ENCODE measurements at regions not wholly inside any gene's neighbourhood (a gene's known extent, or its start where the extent isn't known, plus 50 kb on each side); places are given as distances from the start of the nearest gene placed in this dataset.

DNA sequence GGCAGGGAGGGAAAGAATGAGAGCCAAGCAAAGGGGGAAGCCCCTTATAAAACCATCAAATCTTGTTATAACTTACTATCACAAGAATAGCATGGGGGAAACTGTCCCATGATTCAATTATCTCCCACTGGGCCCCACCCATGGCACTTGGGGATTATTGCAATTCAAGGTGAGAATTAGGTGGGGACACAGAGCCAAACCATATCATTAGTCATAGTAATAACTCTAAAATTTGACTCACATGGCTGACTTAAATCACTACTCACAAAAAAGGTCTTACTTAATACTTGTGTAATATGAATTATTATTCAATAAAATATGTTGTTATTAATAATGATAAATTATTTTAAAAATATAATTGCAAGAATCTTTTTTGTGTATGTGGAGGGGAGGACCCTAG is 178.1 kb upstream of the TCF21 start:
- Histone ChIP-seq H3K27me3 (ENCODE audit: insufficient read depth, low read depth) (no peaks in the 10 kb centered on the region), H2AFZ (ENCODE audit: low read depth) (no peak overlapping the region), H3K79me2 (ENCODE audit: insufficient read depth, low read depth) (no peaks in the 10 kb centered on the region), H3K36me3 (ENCODE audit: insufficient read depth) (no peaks in the 10 kb centered on the region), H3K9ac (no peak overlapping the region), H3K4me2 (no peak overlapping the region), H3K4me1 (ENCODE audit: low read depth, poor library complexity, severe bottlenecking) (peaks cover 44% of the 10 kb centered on the region), H3K4me3 (IDR thresholded peaks at IDR 0.05; ENCODE audit: insufficient read depth, low read depth, low read length) (no peak overlapping the region), H3K27ac (no peak overlapping the region), H4K20me1 (ENCODE audit: insufficient read depth) (no peaks in the 10 kb centered on the region)
- TF ChIP-seq, protein P1, sequence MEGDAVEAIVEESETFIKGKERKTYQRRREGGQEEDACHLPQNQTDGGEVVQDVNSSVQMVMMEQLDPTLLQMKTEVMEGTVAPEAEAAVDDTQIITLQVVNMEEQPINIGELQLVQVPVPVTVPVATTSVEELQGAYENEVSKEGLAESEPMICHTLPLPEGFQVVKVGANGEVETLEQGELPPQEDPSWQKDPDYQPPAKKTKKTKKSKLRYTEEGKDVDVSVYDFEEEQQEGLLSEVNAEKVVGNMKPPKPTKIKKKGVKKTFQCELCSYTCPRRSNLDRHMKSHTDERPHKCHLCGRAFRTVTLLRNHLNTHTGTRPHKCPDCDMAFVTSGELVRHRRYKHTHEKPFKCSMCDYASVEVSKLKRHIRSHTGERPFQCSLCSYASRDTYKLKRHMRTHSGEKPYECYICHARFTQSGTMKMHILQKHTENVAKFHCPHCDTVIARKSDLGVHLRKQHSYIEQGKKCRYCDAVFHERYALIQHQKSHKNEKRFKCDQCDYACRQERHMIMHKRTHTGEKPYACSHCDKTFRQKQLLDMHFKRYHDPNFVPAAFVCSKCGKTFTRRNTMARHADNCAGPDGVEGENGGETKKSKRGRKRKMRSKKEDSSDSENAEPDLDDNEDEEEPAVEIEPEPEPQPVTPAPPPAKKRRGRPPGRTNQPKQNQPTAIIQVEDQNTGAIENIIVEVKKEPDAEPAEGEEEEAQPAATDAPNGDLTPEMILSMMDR (conservative IDR thresholded peaks at IDR 0.05; ENCODE audit: low read depth, low read length) = no peak

DNA sequence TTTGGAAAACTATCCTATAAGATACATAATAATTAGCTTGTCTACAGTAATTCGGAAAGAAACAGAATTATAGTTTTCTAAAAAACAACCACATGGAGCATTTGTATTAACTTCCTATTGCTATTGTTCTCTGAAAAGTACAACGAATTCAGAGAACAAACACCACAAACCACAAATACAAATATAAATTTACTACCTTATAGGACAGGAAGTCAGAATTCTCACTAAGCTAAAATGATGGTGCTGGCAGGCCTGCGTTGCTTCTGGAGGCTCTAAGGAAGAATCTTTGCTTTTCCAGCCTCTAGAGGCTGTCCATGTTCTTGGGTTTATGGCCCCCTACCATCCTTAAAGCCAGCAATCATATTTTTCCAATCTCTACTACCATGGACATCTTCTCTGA is 173.6 kb upstream of the TCF21 start:
- Histone ChIP-seq H3K36me3 (ENCODE audit: insufficient read depth) (no peaks in the 10 kb centered on the region), H3K4me2 (no peak overlapping the region), H3K27me3 (ENCODE audit: insufficient read depth, low read depth) (no peaks in the 10 kb centered on the region), H3K79me2 (ENCODE audit: insufficient read depth, low read depth) (no peaks in the 10 kb centered on the region), H3K4me3 (IDR thresholded peaks at IDR 0.05; ENCODE audit: insufficient read depth, low read depth, low read length) (no peak overlapping the region), H2AFZ (ENCODE audit: low read depth) (no peak overlapping the region), H3K27ac (no peak overlapping the region), H3K9ac (no peak overlapping the region), H3K4me1 (ENCODE audit: low read depth, poor library complexity, severe bottlenecking) (peaks cover 39% of the 10 kb centered on the region), H4K20me1 (ENCODE audit: insufficient read depth) (no peaks in the 10 kb centered on the region)
- TF ChIP-seq, protein P1 (conservative IDR thresholded peaks at IDR 0.05; ENCODE audit: low read depth, low read length) = no peak

DNA sequence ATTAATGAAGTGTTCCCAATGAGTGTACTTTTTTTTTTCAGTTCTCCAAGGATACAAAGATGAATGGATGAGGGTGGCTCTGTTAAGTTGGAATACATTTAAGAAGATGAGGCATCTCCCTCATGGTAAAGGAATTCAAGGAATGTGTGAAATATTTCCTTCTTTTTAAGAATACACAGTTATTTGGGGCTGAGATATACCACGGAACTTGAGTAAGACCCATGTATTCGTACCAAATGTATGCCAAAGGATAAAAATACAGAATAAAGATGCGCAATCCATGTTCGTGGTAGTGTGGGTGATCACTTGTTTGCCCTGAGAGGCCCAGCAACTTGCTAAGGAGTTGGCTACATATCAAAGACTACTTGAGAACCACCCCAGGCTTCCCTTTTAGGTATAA is 164.2 kb upstream of the TCF21 start:
- Histone ChIP-seq H2AFZ (ENCODE audit: low read depth) (no peak overlapping the region), H3K4me3 (IDR thresholded peaks at IDR 0.05; ENCODE audit: insufficient read depth, low read depth, low read length) (no peak overlapping the region), H3K4me1 (ENCODE audit: low read depth, poor library complexity, severe bottlenecking) (peaks cover 13% of the 10 kb centered on the region), H3K36me3 (ENCODE audit: insufficient read depth) (no peaks in the 10 kb centered on the region), H3K27ac (no peak overlapping the region), H3K79me2 (ENCODE audit: insufficient read depth, low read depth) (no peaks in the 10 kb centered on the region), H3K9ac (no peak overlapping the region), H3K4me2 (no peak overlapping the region), H3K27me3 (ENCODE audit: insufficient read depth, low read depth) (no peaks in the 10 kb centered on the region), H4K20me1 (ENCODE audit: insufficient read depth) (no peaks in the 10 kb centered on the region)
- TF ChIP-seq, protein P1 (conservative IDR thresholded peaks at IDR 0.05; ENCODE audit: low read depth, low read length) = no peak

DNA sequence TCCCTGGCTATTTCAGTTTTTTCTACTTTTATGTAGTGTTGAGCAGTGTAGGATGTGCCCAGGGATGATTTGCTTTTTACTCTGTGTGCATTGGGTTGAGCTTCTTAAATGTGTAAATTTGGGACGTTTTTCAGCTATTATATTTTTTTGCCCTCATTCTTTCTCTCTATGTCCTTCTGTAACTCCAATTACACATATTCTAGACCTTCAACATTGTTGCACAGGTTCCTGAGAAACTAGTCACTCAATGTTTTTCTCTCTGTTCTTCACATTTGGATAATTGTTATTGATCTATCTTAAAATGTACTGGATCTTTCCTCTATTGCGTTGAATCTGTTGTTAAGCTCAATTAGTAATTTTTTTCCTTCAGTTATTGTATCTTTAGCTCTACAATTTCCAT is 162.7 kb upstream of the TCF21 start:
- no peaks in the 10 kb centered on the region for H3K4me1 ChIP-seq (ENCODE audit: low read depth, poor library complexity, severe bottlenecking)
- no peaks in the 10 kb centered on the region for H3K79me2 ChIP-seq (ENCODE audit: insufficient read depth, low read depth)
- H3K4me3 ChIP-seq (IDR thresholded peaks at IDR 0.05; ENCODE audit: insufficient read depth, low read depth, low read length) = no peak overlapping the region
- TF ChIP-seq, protein P1 (conservative IDR thresholded peaks at IDR 0.05; ENCODE audit: low read depth, low read length) = no peak
- H2AFZ ChIP-seq (ENCODE audit: low read depth) = no peak overlapping the region
- H3K4me2 ChIP-seq = no peak overlapping the region
- H3K27me3 ChIP-seq (ENCODE audit: insufficient read depth, low read depth) = no peaks in the 10 kb centered on the region
- H3K27ac ChIP-seq = no peak overlapping the region
- no peaks in the 10 kb centered on the region for H4K20me1 ChIP-seq (ENCODE audit: insufficient read depth)
- no peak overlapping the region for H3K9ac ChIP-seq
- no peaks in the 10 kb centered on the region for H3K36me3 ChIP-seq (ENCODE audit: insufficient read depth)

DNA sequence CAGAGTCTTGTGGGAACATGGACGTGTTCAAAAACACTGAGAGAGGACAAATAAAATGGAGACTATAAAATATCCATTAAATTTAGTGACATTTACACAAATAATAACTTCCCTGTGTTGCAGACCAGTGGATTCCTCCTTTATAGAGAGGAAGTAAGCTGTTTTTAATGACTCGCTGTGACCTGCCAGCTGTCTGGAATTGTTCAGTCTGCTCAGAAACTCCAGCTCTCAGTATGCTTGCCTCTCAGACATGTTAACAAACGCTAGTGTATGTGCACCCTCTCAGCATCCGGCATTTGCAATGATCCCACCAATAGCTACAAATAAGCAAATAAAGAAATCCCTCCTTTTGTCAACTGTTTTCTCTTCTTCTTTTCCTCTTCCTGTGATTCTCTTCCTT is 158.0 kb upstream of the TCF21 start:
- Histone ChIP-seq H3K4me3 (IDR thresholded peaks at IDR 0.05; ENCODE audit: insufficient read depth, low read depth, low read length) (no peak overlapping the region), H3K79me2 (ENCODE audit: insufficient read depth, low read depth) (no peaks in the 10 kb centered on the region), H4K20me1 (ENCODE audit: insufficient read depth) (no peaks in the 10 kb centered on the region), H3K36me3 (ENCODE audit: insufficient read depth) (no peaks in the 10 kb centered on the region), H3K27me3 (ENCODE audit: insufficient read depth, low read depth) (no peaks in the 10 kb centered on the region), H3K27ac (no peak overlapping the region), H3K4me1 (ENCODE audit: low read depth, poor library complexity, severe bottlenecking) (no peaks in the 10 kb centered on the region), H3K9ac (no peak overlapping the region), H3K4me2 (no peak overlapping the region), H2AFZ (ENCODE audit: low read depth) (no peak overlapping the region)
- TF ChIP-seq, protein P1 (conservative IDR thresholded peaks at IDR 0.05; ENCODE audit: low read depth, low read length) = no peak
